ENCODE measurements at regions not wholly inside any gene's neighbourhood (a gene's known extent, or its start where the extent isn't known, plus 50 kb on each side); places are given as distances from the start of the nearest gene placed in this dataset.

DNA sequence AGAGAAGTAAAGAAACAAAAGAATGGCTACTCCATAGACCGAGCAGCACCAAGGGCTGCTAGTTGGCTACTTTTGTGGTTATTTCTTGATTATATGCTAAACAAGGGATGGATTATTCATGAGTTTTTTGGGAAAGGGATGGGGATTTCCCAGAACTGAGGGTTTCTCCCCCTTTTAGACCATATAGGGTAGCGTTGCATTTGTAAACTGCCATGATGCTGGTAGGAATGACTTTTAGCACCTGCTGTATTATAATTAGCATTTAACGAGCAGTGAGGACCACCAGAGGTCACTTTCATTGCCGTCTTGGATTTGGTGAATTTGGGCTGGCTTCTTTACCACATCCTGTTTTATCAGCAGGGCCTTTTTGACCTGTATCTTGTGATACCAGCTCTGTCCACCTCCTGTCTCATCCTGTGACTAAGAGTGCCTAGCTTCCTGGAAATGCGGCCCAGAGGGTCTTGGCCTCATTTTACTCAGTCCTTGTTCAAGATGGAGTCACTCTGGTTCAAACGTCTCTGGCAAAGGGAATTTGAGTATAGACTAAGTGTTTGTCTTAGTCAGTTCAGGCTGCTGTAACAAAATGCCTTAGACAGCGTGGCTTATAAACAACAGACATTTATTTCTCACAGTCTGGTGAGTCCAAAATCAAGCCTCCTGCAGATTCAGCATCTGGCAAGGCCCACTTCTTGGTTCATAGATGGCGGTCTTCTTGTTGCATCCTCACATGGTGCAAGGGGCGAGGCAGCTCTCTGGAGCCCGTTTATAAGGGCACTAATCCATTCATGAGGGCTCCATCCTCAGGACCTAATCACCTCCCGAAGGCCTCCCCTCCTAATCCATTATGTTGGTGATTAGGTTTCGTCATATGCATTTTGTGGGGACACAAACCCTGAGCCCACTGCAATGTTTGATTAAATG is 348.3 kb upstream of the SFSWAP start:
- no peak for TF ChIP-seq CTCF (IDR thresholded peaks at IDR 0.05)
- TF ChIP-seq POLR2A (IDR thresholded peaks at IDR 0.05), result no peak
